Transverse colon (tissue), 4 donors: ENCODE measurements at regions not wholly inside any gene's neighbourhood (a gene's known extent, or its start where the extent isn't known, plus 50 kb on each side); places are given as distances from the start of the nearest gene placed in this dataset.

Experiments
- DNase-seq: peaks from one replicate; pipeline ENCODE4 v3.0.0-alpha.2; 2019
- H3K27ac ChIP-seq, 4 donors: fragments of 200-600 bp; sonication (generic); 2 replicates each; pipeline ENCODE4 v1.5.1; 2016 to 2018; ENCODE audit warnings: inconsistent platforms in 4 of 4
- H3K27me3 ChIP-seq: fragments of 200-600 bp; sonication (generic); 2 replicates; pipeline ENCODE4 v1.5.1; 2017; ENCODE audit warnings: inconsistent platforms
- H3K36me3 ChIP-seq, 4 donors: fragments of 200-600 bp; sonication (generic); 2 replicates each; pipeline ENCODE4 v1.5.1; 2017 to 2019; ENCODE audit warnings: inconsistent platforms in 4 of 4
- H3K4me1 ChIP-seq, 4 donors: fragments of 200-600 bp; sonication (generic); 2 replicates each; pipeline ENCODE4 v1.5.1; 2017 to 2020; ENCODE audit warnings: inconsistent platforms in 4 of 4
- H3K4me3 ChIP-seq, 4 donors: fragments of 200-600 bp; sonication (generic); 1 replicate in 1 of 4; 2 replicates in 3 of 4; pipeline versions ENCODE4 v1.5.1 to v1.6.1; 2017 to 2019; ENCODE audit warnings: inconsistent platforms in 4 of 4
- H3K9me3 ChIP-seq, 2 donors: fragments of 200-600 bp; sonication (generic); 2 replicates each; pipeline ENCODE4 v1.5.1; 2017 to 2019; ENCODE audit warnings: inconsistent platforms in 2 of 2
- EP300 ChIP-seq: sonication (generic); formaldehyde crosslinking; IDR thresholded peaks from one replicate; pipeline ENCODE4 v1.6.1; 2017; ENCODE audit warnings: antibody characterized with exemption, low read depth
- POLR2A ChIP-seq: fragments of 450-650 bp; IDR thresholded peaks from one replicate; pipeline ENCODE4 v1.6.1; 2016; ENCODE audit warnings: antibody characterized with exemption, mild to moderate bottlenecking, moderate library complexity
- POLR2AphosphoS5 ChIP-seq, 3 donors: sonication (generic); formaldehyde crosslinking; IDR thresholded peaks; one replicate each; pipeline ENCODE4 v1.6.1; 2016; ENCODE audit warnings: antibody characterized with exemption in 3 of 3
- WGBS, 2 donors: methylation state at CpG; one replicate each; pipeline ENCODE4 v1.1.5; 2018; ENCODE audit warnings: low coverage in 1 of 2; 5-methylcytosine and 5-hydroxymethylcytosine counted together
- in situ Hi-C, 4 donors: fragments of 200-750 bp; cut with MboI; loops; one replicate each; pipeline versions ENCODE4 v1.15.0 to v1.15.1; 2017; ENCODE audit warnings: low sequenced_read_pairs in 3 of 4, low pct_ligation_motif_present in 1 of 4, low pct_unique_long_range_greater_than_20kb in 1 of 4
- intact Hi-C: fragments of 100-400 bp; cut with DNase I; formaldehyde crosslinking; loops from one replicate; pipeline ENCODE4 v1.15.1; 2023; ENCODE audit warnings: low total_unique reads
- TF ChIP-seq, protein P1 (sequence below), 5 experiments: fragments of 200-600 bp in 3 of 5; fragments of 450-650 bp in 2 of 5; sonication (generic) in 3 of 5; IDR thresholded peaks; 1 replicate in 2 of 5; 2 replicates in 3 of 5; pipeline ENCODE4 v1.5.1; 2016 to 2017; ENCODE audit warnings: antibody characterized with exemption in 5 of 5, inconsistent platforms in 3 of 5, mild to moderate bottlenecking in 2 of 5, moderate library complexity in 1 of 5

DNA sequence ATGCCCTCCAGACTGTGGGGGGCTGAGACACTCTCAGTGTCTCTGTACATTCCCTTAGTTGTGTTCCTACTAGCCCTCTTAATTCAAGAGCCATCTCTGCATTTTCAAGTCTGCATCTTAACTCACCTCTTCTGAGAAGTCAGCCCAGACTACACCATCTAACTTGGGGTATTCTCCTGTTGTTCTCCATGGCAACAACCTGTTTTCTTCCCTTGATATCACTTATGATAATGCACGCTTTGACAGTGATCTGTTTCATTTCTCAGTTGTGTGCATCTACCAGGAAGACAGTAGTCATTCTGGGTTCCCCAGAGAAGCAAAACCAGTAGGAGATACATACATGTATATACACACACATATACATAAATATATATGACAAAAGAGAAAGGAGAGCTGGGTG is 707.3 kb upstream of the IGFBP3 start:
- in situ Hi-C loops: no loop called here
- Histone ChIP-seq H3K27me3 (no peaks in the 10 kb centered on the region), H3K36me3 (no peaks in the 10 kb centered on the region), H3K9me3 (no peaks in the 10 kb centered on the region), H3K4me3 (no peak overlapping the region), H3K4me1 (no peaks in the 10 kb centered on the region), H3K27ac (no peak overlapping the region)
- WGBS, 2 donors: 79 to 89% methylated on average over 1 of the region's 1 CpG
- intact Hi-C loops: no loop called here
- no peak for TF ChIP-seq EP300
- DNase-seq: no peak

DNA sequence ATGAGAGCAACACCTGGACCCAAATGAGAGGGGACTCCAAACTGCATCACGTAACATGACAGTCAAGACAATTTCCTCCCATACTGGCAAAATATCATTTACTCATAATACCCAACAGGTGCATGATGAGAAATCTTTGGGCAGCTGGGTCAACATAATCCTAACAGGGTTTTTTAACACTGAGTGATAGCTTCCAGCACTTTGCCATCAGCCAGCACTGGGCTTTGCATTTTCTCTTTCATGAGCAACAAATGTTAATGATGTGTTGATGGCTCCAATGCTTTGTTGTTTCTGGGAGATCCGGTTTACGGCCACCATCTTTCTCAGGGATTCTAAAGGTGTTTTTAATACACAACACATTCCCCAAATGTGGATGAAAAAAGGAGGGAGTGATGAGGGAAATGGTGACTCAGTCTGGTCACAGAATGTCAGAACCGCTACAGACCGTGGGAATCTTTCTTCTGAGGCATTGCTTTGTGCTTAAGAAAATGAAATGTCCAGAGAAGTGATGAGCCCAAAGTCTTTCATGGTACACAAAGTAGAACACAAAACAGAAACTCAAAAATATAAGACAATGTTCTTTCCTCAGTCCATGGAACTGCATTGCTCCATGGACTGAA is 705.7 kb upstream of the IGFBP3 start:
- Histone ChIP-seq H3K4me1 (no peaks in the 10 kb centered on the region), H3K27me3 (no peaks in the 10 kb centered on the region), H3K4me3 (no peak overlapping the region), H3K27ac (no peak overlapping the region), H3K9me3 (no peaks in the 10 kb centered on the region), H3K36me3 (no peaks in the 10 kb centered on the region)
- intact Hi-C loops: no loop called here
- DNase-seq: no peak
- TF ChIP-seq POLR2A: no peak
- TF ChIP-seq POLR2AphosphoS5 (IDR thresholded peaks at IDR 0.05): no peak
- WGBS, 2 donors: 81 to 85% methylated on average over 5 of the region's 5 CpGs
- in situ Hi-C loops: no loop called here

DNA sequence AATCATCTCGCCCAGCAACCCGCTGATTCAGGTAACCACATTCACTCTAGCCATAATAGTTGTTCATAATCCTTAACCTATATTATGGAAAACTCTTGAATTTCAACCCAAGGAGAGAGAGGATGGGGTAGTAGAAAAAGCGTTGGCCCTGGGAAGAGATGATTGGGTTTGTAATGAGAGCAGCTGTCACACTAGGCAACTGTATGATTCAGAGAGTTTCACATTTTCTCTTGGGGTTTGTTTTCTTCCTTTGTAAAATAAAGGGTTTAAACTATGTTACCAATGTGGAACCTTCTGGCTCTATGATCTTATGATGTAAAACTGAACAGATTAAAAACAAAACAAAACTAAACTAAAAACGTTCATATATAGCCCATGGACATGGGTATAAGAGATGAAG is 705.2 kb upstream of the IGFBP3 start:
- H3K9me3 ChIP-seq: no peaks in the 10 kb centered on the region
- no peak overlapping the region for H3K27ac ChIP-seq
- no peaks in the 10 kb centered on the region for H3K36me3 ChIP-seq
- in situ Hi-C loops: no loop called here
- TF ChIP-seq, protein P1, sequence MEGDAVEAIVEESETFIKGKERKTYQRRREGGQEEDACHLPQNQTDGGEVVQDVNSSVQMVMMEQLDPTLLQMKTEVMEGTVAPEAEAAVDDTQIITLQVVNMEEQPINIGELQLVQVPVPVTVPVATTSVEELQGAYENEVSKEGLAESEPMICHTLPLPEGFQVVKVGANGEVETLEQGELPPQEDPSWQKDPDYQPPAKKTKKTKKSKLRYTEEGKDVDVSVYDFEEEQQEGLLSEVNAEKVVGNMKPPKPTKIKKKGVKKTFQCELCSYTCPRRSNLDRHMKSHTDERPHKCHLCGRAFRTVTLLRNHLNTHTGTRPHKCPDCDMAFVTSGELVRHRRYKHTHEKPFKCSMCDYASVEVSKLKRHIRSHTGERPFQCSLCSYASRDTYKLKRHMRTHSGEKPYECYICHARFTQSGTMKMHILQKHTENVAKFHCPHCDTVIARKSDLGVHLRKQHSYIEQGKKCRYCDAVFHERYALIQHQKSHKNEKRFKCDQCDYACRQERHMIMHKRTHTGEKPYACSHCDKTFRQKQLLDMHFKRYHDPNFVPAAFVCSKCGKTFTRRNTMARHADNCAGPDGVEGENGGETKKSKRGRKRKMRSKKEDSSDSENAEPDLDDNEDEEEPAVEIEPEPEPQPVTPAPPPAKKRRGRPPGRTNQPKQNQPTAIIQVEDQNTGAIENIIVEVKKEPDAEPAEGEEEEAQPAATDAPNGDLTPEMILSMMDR (IDR thresholded peaks at IDR 0.05): no peak
- TF ChIP-seq EP300 (no peak), POLR2AphosphoS5 (IDR thresholded peaks at IDR 0.05) (no peak), POLR2A (no peak)
- no peaks in the 10 kb centered on the region for H3K4me1 ChIP-seq
- no peak for DNase-seq
- 58 to 82% methylated on average over 4 of the region's 4 CpGs for WGBS, 2 donors
- H3K4me3 ChIP-seq: no peak overlapping the region
- intact Hi-C loops: no loop called here
- H3K27me3 ChIP-seq: no peaks in the 10 kb centered on the region

DNA sequence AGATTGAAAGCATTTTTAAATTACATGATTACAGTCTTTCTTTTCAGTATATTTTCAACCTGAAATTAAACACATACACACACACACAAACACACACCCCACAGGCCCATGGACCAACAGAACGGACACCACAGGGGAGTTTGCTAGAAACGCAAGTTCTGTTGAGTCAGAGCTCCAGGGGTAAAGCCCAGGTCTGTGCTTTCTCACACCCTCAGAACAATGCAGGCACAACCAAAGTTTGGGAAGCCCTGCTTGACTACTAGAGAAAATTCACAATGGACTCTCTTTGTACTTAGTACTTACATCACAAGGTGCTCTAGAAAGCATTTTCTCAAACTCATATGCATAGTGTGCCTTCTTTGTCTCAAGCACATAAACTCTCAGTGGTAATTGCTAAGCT is 704.0 kb upstream of the IGFBP3 start:
- 44% methylated on average over 2 of the region's 2 CpGs; no CpG with 5 or more reads in 1 of the 2 donors for WGBS, 2 donors
- intact Hi-C loops (no loop called here), in situ Hi-C loops (no loop called here)
- no peaks in the 10 kb centered on the region for H3K9me3 ChIP-seq
- no peaks in the 10 kb centered on the region for H3K27me3 ChIP-seq
- H3K36me3 ChIP-seq: no peaks in the 10 kb centered on the region
- H3K4me3 ChIP-seq: no peak overlapping the region
- H3K27ac ChIP-seq: no peak overlapping the region
- H3K4me1 ChIP-seq: no peaks in the 10 kb centered on the region
- TF ChIP-seq POLR2A: no peak
- no peak for DNase-seq

DNA sequence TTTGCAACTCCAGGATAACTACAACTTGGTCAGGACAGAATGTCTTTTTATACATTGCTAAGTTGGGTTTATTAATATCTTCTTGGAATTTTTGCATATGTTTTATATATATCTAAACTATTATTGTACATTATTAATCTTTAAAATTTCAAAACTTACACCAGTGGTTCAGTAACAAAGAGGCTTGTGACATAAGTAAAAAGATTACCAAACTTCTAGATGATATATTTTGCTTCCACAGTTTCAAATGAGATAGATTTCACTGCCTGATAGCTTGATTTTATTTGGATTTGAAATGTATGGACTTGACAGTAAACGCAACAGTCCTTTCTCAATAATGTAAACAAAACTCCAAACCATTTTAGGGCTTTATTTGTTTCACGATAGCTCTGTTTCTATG is 701.2 kb upstream of the IGFBP3 start:
- Histone ChIP-seq H3K9me3 (no peaks in the 10 kb centered on the region), H3K4me3 (no peak overlapping the region), H3K4me1 (no peaks in the 10 kb centered on the region), H3K27ac (no peak overlapping the region), H3K27me3 (no peaks in the 10 kb centered on the region), H3K36me3 (no peaks in the 10 kb centered on the region)
- intact Hi-C loops: no loop called here
- DNase-seq: no peak
- TF ChIP-seq EP300 (no peak), POLR2AphosphoS5 (IDR thresholded peaks at IDR 0.05) (no peak), POLR2A (no peak)
- TF ChIP-seq, protein P1 (IDR thresholded peaks at IDR 0.05): no peak
- in situ Hi-C loops: no loop called here
- 59 to 81% methylated on average over 2 of the region's 2 CpGs for WGBS, 2 donors

DNA sequence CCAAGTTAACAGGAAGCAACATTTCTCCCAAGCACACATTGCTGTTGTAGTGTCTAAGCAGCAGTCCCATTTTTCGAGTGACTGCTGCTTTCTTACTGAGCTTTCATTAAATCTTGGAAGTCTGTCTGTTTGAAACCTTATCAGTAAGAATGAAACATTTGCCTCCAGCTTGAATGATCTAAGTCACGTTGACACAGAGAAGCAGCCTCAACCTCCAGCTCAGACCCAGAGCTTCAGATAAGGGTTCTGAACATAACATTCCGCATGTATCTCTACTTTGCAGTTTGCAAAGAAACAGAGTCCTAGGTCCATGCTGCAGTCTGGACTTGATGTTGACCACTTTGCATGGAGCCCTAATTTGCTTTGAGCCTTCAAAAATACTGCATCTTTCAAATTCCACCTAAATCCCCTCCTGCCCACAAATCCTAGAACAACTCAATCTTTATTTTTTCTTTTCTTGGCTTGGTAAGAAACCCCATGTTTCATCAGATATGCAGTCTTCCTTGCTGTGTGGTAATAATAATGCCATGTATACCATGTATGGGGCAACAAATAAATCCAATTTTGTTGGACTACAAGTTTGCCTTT is 698.7 kb upstream of the IGFBP3 start:
- Histone ChIP-seq H3K4me3 (no peak overlapping the region), H3K9me3 (no peaks in the 10 kb centered on the region), H3K27ac (no peak overlapping the region), H3K27me3 (no peaks in the 10 kb centered on the region), H3K4me1 (no peaks in the 10 kb centered on the region), H3K36me3 (no peaks in the 10 kb centered on the region)
- DNase-seq: no peak
- 60 to 72% methylated on average over 1 to 3 of the region's 3 CpGs for WGBS, 2 donors
- intact Hi-C loops (no loop called here), in situ Hi-C loops (no loop called here)
- TF ChIP-seq POLR2A (no peak), EP300 (no peak), POLR2AphosphoS5 (IDR thresholded peaks at IDR 0.05) (no peak)
- TF ChIP-seq, protein P1 (IDR thresholded peaks at IDR 0.05): no peak
